Endothelial cell (in vitro differentiated cells): ENCODE measurements at regions not wholly inside any gene's neighbourhood (a gene's known extent, or its start where the extent isn't known, plus 50 kb on each side); places are given as distances from the start of the nearest gene placed in this dataset.

ENCODE experiments used
- DNase-seq: peaks from one replicate; pipeline ENCODE4 v3.0.0; 2021; ENCODE audit warnings: low spot score
- H3K27ac Mint-ChIP-seq: one replicate; pipeline ENCODE4 v1.8.0; 2021; ENCODE audit warnings: mixed read lengths, inconsistent platforms; ENCODE audit not compliant: unreplicated experiment
- H3K27me3 Mint-ChIP-seq: one replicate; pipeline ENCODE4 v1.8.0; 2021; ENCODE audit warnings: mild to moderate bottlenecking, moderate library complexity, mixed read lengths, inconsistent platforms; ENCODE audit not compliant: unreplicated experiment
- H3K36me3 Mint-ChIP-seq: one replicate; pipeline ENCODE4 v1.8.0; 2021; ENCODE audit warnings: mild to moderate bottlenecking, low read depth, mixed read lengths, inconsistent platforms; ENCODE audit not compliant: unreplicated experiment
- H3K4me1 Mint-ChIP-seq: one replicate; pipeline ENCODE4 v1.8.0; 2021; ENCODE audit warnings: mild to moderate bottlenecking, mixed read lengths, inconsistent platforms; ENCODE audit not compliant: unreplicated experiment
- H3K4me3 Mint-ChIP-seq: one replicate; pipeline ENCODE4 v1.8.0; 2021; ENCODE audit warnings: mild to moderate bottlenecking, mixed read lengths, inconsistent platforms; ENCODE audit not compliant: unreplicated experiment
- H3K9me3 Mint-ChIP-seq: one replicate; pipeline ENCODE4 v1.8.0; 2021; ENCODE audit warnings: mixed read lengths, inconsistent platforms; ENCODE audit not compliant: unreplicated experiment
- TF ChIP-seq, protein P1 (sequence below): fragments of 200-600 bp; sonication (generic); IDR thresholded peaks from one replicate; pipeline ENCODE4 v1.5.0; 2021; ENCODE audit warnings: antibody characterized with exemption; ENCODE audit not compliant: unreplicated experiment

DNA sequence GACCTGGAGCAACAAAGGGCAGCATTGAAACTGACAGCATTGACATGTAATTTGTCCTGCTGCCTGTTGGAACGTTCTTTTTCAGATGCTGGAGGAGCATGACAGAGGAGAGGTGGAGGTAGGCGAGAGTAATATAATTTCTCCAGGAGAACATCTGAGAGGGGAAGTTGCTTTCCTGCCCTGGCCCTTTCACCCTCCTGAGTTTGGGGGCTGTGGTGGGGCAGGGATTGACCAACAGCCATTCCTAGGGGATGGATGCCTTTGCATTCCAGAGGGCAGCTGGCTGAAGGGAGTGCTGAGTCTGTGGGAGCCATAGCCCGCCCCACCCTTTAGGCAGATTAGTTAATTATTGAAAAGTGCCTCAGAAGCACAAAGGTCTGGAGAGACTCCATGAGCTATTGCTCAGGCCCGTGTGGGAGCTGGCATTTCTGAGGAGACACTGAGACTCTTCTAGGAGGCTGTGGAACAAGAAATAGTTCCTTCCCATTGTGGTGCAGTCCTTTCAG, 73.5 kb downstream of the ARF6 start:
- H3K27ac Mint-ChIP-seq = no peak overlapping the region
- H3K4me3 Mint-ChIP-seq = no peak overlapping the region
- no peaks in the 10 kb centered on the region for H3K9me3 Mint-ChIP-seq
- no peak for DNase-seq
- TF ChIP-seq, protein P1, sequence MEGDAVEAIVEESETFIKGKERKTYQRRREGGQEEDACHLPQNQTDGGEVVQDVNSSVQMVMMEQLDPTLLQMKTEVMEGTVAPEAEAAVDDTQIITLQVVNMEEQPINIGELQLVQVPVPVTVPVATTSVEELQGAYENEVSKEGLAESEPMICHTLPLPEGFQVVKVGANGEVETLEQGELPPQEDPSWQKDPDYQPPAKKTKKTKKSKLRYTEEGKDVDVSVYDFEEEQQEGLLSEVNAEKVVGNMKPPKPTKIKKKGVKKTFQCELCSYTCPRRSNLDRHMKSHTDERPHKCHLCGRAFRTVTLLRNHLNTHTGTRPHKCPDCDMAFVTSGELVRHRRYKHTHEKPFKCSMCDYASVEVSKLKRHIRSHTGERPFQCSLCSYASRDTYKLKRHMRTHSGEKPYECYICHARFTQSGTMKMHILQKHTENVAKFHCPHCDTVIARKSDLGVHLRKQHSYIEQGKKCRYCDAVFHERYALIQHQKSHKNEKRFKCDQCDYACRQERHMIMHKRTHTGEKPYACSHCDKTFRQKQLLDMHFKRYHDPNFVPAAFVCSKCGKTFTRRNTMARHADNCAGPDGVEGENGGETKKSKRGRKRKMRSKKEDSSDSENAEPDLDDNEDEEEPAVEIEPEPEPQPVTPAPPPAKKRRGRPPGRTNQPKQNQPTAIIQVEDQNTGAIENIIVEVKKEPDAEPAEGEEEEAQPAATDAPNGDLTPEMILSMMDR = no peak
- no peaks in the 10 kb centered on the region for H3K36me3 Mint-ChIP-seq
- H3K27me3 Mint-ChIP-seq = peaks cover 4% of the 10 kb centered on the region
- no peaks in the 10 kb centered on the region for H3K4me1 Mint-ChIP-seq

DNA sequence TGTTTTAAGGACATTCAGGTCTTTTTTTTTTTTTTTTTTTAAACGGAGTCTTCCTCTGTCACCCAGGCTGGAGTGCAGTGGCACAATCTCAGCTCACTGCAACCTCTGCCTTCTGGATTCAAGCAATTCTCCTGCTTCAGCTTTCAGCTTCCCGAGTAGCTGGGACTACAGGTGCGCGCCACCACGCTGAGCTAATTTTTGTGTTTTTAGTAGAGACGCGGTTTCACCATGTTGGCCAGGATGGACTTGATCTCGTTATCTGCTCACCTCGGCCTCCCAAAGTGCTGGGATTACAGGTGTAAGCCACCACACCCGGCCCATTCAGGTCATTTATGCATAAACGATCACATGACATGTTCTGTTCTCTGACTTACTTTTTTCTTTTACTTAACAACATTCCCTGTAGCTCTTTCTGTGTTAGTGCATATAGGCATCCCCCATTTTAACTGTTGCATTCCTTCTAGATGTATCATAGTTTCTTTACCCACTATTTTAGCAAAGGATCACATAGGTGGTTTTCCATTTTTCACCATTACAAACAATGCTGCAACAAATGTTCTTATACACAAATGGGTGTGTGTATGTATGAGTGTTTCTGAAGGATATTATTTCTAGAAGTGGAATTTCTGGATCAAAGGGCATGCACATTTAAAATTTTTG, 74.2 kb downstream of the ARF6 start:
- no peak overlapping the region for H3K27ac Mint-ChIP-seq
- H3K4me3 Mint-ChIP-seq = no peak overlapping the region
- peaks cover 4% of the 10 kb centered on the region for H3K27me3 Mint-ChIP-seq
- TF ChIP-seq, protein P1 = no peak
- no peaks in the 10 kb centered on the region for H3K36me3 Mint-ChIP-seq
- no peaks in the 10 kb centered on the region for H3K9me3 Mint-ChIP-seq
- H3K4me1 Mint-ChIP-seq = no peaks in the 10 kb centered on the region
- no peak for DNase-seq

DNA sequence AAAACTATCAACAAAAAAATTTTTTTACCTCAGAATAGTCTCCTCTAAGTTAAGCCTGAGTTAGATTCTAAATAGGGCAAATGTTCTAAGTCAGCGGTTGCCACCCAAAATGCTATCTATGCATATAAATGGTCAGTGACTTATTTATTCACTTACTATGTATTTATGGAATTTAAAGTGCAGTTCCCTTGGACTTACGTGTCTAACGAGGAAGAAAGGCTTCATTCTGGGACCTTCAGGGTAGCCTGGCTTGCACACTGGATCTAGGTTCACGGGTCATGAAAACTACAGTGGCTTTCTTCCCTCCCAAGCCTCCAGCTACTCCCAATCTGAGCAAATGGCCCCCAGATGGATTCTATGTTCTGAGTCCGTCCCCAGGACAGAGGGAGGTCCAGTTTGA, 77.1 kb downstream of the ARF6 start:
- Mint-ChIP-seq H3K27me3 (peaks cover 7% of the 10 kb centered on the region), H3K9me3 (no peaks in the 10 kb centered on the region), H3K36me3 (no peaks in the 10 kb centered on the region), H3K4me1 (peaks cover 7% of the 10 kb centered on the region), H3K27ac (no peak overlapping the region), H3K4me3 (no peak overlapping the region)
- TF ChIP-seq, protein P1 = no peak
- DNase-seq = no peak

DNA sequence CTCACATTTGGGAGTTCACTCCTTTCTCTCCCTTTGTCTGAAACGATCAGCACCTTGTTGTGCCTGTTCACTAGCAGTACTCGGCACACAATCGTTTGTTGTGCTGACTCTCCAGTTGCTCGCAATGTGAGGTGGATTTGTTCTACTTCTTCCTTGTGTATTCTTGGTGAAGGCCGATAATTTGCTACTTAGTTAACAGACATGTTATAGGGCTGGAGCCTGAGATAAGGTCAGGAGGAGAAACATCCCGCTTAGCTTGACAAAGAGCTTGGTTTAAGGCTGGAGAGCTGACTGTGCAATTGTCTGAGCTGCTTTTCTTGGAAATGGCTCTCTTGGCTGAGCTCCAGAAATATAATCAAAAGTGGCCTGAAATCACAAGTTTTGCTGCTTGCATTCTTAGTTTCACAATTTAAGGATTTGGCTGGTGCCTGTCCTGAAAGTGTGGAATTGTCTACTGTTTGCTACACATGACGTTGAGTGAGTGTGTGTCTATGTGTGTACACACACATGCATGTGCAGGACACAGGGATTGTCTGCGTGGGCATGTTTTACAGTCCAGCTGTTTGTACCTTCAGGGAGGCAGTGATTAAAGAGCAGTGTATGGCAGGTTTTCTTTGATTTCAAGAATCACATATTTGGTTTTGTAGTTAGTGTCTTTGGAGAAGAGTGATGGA, 77.7 kb downstream of the ARF6 start:
- peaks cover 7% of the 10 kb centered on the region for H3K27me3 Mint-ChIP-seq
- no peaks in the 10 kb centered on the region for H3K36me3 Mint-ChIP-seq
- H3K4me1 Mint-ChIP-seq = peaks cover 7% of the 10 kb centered on the region
- TF ChIP-seq, protein P1 = no peak
- no peak overlapping the region for H3K4me3 Mint-ChIP-seq
- H3K9me3 Mint-ChIP-seq = no peaks in the 10 kb centered on the region
- DNase-seq = no peak
- H3K27ac Mint-ChIP-seq = no peak overlapping the region
